ENCODE measurements at regions not wholly inside any gene's neighbourhood (a gene's known extent, or its start where the extent isn't known, plus 50 kb on each side); places are given as distances from the start of the nearest gene placed in this dataset.

- no TSS peak for BruUV-seq (replicated peaks)
- no peak overlapping the region for H3K4me3 ChIP-seq (ENCODE audit: low read depth in 2 of 2, low read length in 2 of 2)
Measured at GRCh38 chr11:116512841-116513240, 259.9 kb downstream of the BUD13 start.

GRCh38 chr11:116511684-116512083, 261.1 kb downstream of the BUD13 start:
- intact Hi-C loops (cut with micrococcal nuclease; ENCODE audit: unreplicated experiment), result no loop called here
- H3K27ac ChIP-seq (ENCODE audit: low read length), result no peak overlapping the region
- ATAC-seq (no peak), DNase-seq (ENCODE audit: low read depth, low spot score) (no peak)
- ChIA-PET POLR2A (no interaction called here), CTCF (no interaction called here)
- no peaks in the 10 kb centered on the region for H3K36me3 ChIP-seq (ENCODE audit: control insufficient read depth, insufficient read depth, low read length)
- H3K4me1 ChIP-seq (ENCODE audit: control insufficient read depth, insufficient read depth, low read length), result no peaks in the 10 kb centered on the region
- no peak overlapping the region for H3K4me3 ChIP-seq (ENCODE audit: low read depth in 2 of 2, low read length in 2 of 2)
- peaks cover 8% of the 10 kb centered on the region; the same call in 1 of the 2 replicates for H3K27me3 ChIP-seq (ENCODE audit: control insufficient read depth, insufficient read depth, low read length)
- in situ Hi-C loops (cut with HindIII; ENCODE audit: low pct_unique_long_range_greater_than_20kb, low sequenced_read_pairs), result no loop called here
- TF ChIP-seq POLR2AphosphoS5 (IDR thresholded peaks at IDR 0.05; ENCODE audit: low read depth, low read length), result no peak
- TF ChIP-seq REST (IDR thresholded peaks at IDR 0.05; ENCODE audit: insufficient read depth in 1 of 2, low read depth in 2 of 2, low read length in 1 of 2), result no peak
- no peak for TF ChIP-seq CTCF (IDR thresholded peaks at IDR 0.05)
- no peaks in the 10 kb centered on the region for H3K9me3 ChIP-seq (ENCODE audit: control insufficient read depth, insufficient read depth, low read depth, low read length)
- BruUV-seq (replicated peaks), result no TSS peak

More at GRCh38 chr11:116512841-116513240, 259.9 kb downstream of the BUD13 start:
- ATAC-seq (no peak), DNase-seq (ENCODE audit: low read depth, low spot score) (no peak)
- CTCF ChIA-PET, result interaction anchor here (1.3 kb wide), 1 partner anchor 179 kb away, joined by 7 read pairs; no protein-coding TSS in a partner anchor
- POLR2A ChIA-PET, result no interaction called here
- TF ChIP-seq CTCF (IDR thresholded peaks at IDR 0.05) (no peak), REST (IDR thresholded peaks at IDR 0.05; ENCODE audit: insufficient read depth in 1 of 2, low read depth in 2 of 2, low read length in 1 of 2) (no peak), SIN3A (IDR thresholded peaks at IDR 0.05; ENCODE audit: borderline replicate concordance, insufficient read depth, low read depth, low read length) (no peak), POLR2AphosphoS5 (IDR thresholded peaks at IDR 0.05; ENCODE audit: low read depth, low read length) (no peak), TCF7L2 (IDR thresholded peaks at IDR 0.05; ENCODE audit: low read depth, low read length) (no peak)
- Histone ChIP-seq H3K36me3 (ENCODE audit: control insufficient read depth, insufficient read depth, low read length) (no peaks in the 10 kb centered on the region), H3K4me1 (ENCODE audit: control insufficient read depth, insufficient read depth, low read length) (no peaks in the 10 kb centered on the region), H3K9me3 (ENCODE audit: control insufficient read depth, insufficient read depth, low read depth, low read length) (no peaks in the 10 kb centered on the region), H3K27ac (ENCODE audit: low read length) (no peak overlapping the region), H3K27me3 (ENCODE audit: control insufficient read depth, insufficient read depth, low read length) (peaks cover 3% of the 10 kb centered on the region; the same call in 1 of the 2 replicates)
- in situ Hi-C loops (cut with HindIII; ENCODE audit: low pct_unique_long_range_greater_than_20kb, low sequenced_read_pairs), result no loop called here
- intact Hi-C loops (cut with micrococcal nuclease; ENCODE audit: unreplicated experiment), result no loop called here
